ENCODE measurements at regions not wholly inside any gene's neighbourhood (a gene's known extent, or its start where the extent isn't known, plus 50 kb on each side); places are given as distances from the start of the nearest gene placed in this dataset.

DNA sequence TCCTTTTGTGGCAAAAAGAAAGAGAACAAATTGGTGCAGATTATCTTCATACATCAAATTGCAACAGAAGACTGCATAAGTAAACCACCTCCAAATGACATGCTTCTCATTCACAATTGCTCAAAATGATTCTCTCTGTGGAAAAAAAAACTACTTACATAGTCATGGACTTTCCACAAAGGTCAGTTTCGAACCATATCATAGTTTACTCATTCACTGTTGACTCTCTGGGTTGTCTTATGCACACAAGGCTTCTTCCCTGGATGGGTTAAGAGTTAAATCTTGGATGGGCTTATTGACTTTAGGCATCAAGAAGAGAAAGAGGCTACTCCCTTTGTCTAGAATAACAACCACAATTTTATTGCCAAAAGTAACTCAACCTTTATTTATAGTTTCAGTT is 91.3 kb upstream of the RAB27B start:
- TF ChIP-seq POLR2AphosphoS5 (IDR thresholded peaks at IDR 0.05; ENCODE audit: low read depth, low read length) = no peak
- TF ChIP-seq SPI1 (IDR thresholded peaks at IDR 0.05; ENCODE audit: low read depth, low read length) = no peak
- TF ChIP-seq TAF1 (IDR thresholded peaks at IDR 0.05; ENCODE audit: low read depth, low read length) = no peak
- TF ChIP-seq POLR2A (IDR thresholded peaks at IDR 0.05; ENCODE audit: low read depth, low read length) = no peak
